GM21576 (cell line): ENCODE measurements at regions not wholly inside any gene's neighbourhood (a gene's known extent, or its start where the extent isn't known, plus 50 kb on each side); places are given as distances from the start of the nearest gene placed in this dataset.
"Not testable (repeated sequence)": the region's sequence is repeated elsewhere in the genome, so short reads cannot be mapped to it uniquely, and the experiment has no call there.

Experiments
- ATAC-seq: cut with Tn5 transposase; IDR thresholded peaks from one replicate; pipeline ENCODE4 v1.9.1; 2021; ENCODE audit warnings: mild to moderate bottlenecking, moderate library complexity; ENCODE audit not compliant: unreplicated experiment

DNA sequence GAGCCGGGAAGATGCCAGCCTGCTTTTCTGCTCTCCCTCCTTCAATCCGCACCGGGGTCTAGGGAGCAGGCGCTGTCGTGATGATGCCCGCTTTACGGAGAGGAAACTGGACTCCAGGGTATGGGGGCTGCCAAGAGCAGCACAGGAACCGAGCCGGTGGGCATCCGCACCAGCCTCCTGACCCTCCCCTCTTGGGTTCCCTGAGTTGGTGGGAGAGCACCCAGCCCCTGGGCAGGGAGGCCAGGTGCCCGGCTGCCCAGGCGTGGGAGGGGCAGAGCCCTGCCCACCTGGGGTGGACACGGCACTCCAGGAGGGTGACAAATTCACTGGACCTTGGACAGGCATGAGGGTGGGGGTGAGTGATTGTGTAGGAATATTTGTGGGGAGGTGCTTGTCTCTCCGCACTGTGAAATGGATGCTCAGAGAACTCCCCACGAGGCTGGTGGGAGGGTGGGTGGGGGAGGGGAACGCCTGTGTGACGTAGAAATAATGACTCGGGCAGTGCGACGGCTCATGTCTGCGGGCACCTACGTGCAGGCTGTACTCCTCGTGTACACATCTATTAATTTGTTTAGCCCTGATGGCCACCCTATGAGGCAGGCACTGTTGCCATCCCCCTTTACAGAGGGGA lies 173.4 kb downstream of the BMP7 start:
- no peak for ATAC-seq

DNA sequence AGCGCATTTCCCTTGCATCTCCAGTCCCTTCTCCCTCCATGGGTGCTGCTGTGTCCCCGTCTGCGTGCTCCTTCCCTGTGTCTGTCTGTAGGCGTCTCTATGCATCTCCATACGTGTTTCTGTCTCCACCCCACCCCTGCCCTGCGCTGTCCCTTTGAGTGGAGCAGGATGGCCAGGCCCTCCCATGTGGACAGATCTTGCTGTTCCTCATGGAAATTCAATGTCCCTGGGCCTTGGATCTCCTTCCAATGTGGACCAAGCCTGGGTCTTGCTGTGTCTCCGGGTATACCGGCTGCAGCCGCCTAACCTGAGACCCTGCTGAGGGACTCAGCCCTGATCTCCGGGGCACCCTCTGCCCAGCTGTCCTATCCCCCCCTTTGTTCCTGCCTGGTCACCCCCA lies 172.7 kb downstream of the BMP7 start:
- ATAC-seq = no peak

DNA sequence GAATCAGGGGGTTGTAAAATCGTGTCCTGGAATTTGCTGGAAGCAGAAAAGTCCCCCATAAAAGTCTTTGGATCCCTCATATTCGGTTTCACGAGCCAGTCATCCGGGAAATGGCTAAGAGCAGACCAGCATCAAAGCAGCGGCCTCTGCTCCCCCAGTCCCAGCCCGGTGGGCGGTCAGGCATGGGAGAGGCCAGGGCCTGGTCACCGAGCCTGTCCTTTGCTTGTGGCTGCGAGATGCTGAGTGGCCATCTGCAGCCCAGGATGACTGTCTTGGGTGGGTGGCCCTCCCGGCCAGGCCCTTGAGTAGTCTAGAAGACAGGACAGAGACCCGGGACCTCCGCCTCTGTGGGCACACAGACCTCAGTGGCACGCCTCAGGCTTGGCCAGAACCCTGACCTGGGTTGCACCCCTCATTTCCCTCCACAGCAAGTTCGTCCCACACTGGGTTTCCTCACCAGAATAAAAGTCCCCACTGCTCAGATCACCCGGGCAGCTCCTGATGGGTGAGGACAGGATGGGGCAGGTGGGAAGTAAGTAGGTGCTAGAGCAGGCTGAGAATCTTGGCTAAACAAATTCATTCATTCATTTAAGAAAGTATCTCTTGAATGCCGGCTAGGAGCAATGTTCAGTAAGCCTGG lies 172.1 kb downstream of the BMP7 start:
- ATAC-seq = no peak

DNA sequence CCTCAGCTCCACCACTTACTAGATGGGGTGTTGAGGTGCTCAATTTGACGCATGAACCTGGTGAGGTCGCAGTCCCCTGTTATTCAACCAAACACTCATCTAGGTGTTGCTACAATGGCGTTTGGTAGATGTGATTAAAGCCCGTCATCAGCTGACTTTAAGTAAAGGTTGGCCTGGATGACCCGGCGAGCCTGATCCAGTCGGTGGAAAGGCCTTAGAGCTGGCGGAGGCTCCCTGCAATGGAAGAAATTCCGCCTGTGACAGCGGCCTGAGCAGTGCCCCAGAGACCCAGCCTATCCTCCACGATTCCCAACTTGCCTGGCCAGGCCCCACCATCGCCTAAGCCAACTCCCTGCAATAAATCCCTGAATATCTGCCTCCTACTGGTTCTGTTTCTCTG lies 171.4 kb downstream of the BMP7 start:
- ATAC-seq = no peak

DNA sequence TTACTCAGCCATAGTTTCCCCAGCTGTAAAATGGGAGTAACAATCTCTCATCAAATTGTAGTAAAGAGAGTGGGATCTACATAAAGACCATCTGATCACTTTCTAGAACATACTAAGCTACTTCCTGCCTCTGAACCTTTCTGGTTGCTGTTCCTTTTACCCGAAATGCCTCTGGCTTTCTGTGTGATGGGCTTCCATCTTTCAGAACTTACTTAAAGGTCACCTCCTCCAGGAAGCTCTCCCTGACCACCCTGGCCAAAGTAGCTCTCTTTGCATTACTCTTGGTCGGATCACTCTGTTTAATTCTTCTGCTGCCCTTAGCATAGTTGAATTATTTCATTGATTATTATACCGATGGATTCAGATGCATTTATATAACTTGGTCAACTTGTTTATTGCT lies 171.0 kb downstream of the BMP7 start:
- ATAC-seq = no peak

DNA sequence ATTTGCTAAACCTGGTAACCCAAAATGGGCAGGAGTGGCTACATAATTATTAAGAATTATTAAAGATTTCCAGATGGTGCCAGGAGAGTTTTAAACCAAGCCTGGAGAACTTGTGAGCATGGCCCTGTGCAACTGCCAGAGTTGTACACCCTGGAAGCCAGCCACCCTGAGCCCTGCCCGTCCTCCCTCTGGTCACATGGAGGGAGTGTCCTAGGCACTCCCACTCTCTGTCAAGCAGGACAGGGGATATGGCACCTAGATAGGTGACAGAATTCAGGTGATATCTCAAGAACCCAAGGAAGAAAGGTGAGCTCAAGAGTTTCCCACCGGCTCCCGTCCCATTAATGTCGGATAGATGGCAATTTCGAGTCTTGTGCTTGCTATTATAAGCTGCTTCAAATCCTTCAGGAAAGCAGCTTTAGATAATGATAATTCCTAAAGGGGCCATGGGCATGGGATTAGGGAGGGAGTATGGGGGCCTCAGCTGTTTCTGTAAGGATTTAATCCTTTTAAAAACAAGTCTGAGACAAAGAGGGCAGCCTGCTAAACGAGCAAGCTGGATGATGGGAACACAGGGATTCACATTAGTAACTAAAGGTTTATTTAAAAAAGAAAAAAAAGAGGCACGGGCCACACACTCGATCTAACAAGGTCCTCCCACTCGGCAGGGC lies 169.1 kb downstream of the BMP7 start:
- ATAC-seq = no peak

DNA sequence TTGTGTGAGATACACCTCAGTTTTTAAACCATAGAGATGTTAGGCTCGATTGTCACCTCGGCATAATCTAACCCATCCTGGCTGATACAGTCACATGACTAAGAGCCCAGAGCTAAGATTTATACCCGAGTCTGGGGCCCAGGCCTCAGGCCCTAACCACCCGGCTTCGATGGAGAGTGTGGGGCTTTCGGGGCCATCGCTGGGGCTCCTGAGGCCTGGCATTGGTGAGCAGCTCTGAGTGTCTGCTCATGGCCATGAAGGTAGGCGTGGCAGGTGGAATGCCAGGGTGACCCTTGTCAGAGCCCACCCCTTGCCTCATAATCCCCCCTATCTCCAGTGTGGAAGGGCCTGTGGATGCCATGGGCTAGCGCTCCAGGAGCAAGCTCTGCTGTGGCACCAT lies 164.3 kb downstream of the BMP7 start:
- ATAC-seq = no peak

DNA sequence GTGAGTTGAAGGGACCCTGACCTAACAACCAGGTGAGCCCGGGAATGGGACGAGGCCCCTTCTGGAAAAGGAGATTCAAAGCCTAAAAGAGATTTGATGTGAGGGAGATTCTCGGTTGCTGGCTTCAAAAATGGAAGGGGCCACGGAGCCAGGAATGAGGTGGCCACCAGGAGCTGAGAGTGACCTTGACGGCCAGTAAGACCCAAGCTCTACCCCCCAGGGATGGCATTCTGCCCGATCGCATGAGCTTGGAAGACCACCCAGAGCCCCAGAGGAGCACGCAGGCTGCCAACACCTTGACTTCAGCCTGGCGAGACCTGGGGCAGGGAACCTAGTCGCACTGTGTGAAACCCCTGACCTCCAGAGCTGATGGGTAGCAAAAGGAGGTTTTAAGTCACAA lies 163.9 kb downstream of the BMP7 start:
- ATAC-seq = no peak

DNA sequence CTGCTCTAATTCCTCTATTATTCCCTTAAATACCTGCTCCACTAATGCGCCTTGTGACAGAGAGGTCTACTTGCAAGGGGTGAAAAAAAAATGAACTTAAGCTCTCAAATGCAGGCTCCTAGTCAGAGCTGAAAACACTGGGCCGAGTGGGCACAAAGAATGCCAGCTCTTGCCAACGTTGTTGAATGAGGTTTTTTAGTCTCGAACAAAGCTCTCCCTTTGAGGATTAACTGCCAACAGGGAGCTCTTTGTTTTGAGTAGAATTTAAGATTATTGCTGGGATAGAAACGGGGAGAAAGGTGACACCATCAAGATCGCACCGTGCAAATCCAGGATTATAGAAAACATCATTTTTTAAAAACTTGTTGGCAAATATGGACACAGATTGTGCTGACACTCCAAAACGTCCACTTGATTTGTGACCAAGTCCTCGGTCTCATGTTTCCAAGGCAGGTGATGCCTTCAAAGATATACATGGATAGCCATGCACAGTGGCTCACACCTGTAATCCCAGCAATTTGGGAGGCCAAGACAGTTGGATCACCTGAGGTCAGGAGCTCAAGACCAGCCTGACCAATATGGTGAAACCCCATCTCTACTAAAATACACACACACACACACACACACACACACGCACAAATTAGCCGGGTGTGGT lies 163.2 kb downstream of the BMP7 start:
- ATAC-seq = no peak

DNA sequence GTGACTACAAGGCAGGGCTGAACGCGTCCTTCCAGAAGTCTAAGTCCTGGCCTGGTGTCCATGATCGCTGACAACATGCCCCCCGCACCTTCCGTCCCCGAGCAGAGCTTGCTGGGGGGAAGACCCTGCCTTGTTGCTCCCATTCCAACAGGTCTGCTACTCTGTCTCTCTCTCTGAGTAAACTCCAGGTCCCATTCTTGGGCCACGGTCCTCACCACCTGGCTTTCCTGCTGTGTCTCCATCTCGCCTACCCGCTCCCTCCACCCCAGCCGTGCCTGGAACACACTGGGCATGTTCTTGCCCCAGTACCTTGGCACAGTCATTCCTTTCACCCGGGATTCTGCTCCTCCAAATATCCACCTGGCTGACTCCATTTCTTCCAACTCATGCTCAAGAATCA lies 162.3 kb downstream of the BMP7 start:
- no peak for ATAC-seq

DNA sequence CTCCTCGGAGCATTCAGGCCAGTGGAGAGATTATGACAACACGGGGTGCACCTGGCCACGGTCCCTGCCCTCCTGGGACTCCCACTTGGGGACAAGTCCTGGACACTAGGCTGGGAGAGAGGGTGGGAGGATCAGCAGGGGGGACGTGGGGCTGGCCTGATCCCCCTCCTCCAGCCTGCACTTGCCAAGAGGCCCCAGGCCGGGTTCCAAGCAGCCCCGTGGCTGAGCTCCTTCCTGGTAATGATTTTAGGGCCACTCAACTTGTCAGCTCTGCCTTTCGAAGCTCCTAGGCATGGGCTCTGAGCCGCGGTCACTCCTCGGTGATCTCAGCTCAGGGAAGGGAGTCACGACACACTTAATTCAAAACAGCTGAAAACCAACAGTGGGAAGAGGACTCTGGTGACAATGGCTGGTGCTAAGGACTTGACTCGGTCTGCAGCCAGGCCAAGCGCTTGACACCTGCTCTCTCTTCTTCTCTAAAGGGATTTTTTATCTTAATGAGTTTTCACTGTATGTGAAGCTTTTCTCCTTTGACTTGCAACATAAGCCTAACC lies 161.7 kb downstream of the BMP7 start:
- ATAC-seq = no peak

DNA sequence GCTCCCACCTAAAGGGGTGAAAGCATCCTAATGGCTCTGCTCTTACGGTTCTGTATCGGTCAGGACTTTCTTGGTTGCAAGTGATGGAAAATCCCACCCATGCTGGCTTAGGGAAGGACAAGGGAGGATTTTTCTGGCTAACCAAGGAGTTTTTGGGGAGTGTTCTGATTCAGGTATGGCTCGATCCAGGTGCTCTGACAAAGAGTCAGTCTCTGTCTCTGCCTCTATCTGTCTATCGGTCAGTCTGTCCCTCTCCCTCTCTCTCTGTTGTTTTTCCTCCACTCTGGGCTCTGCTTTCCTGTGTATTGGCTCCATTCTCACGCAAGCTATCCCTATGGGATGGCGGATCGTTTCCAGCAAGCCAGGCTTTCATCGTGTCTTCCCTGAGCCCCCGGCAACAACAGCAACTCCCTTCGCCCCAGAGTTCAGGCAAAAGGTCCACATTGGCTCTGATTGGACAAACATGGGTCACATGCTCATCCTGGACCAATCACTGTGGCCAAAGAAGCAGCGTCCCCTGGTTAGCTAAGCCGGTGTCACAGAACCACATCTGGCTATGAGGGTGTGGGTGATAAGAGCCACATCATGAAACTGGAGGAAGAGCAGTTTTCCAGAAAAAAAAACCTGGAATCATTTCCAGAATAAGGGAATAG lies 160.3 kb downstream of the BMP7 start:
- ATAC-seq = no peak

DNA sequence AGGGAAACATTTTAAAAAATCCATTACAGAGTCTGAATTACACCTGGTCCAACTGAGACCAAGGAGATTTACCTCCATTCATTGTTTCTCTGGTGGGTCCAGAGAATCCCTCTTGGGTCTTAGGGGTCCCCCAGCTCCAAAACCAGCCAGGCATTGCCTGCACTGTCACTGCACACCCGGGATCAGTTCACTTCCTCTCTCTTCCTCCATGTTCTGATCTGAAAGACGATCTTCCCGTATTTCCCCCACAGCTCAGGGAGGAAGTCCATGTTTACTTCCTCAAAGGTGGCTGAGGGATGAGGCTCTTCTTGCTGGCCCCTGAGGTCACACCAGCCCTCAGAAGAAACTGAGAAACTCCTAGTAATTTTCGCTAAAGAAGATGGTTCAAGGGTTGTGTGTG lies 159.7 kb downstream of the BMP7 start:
- no peak for ATAC-seq

DNA sequence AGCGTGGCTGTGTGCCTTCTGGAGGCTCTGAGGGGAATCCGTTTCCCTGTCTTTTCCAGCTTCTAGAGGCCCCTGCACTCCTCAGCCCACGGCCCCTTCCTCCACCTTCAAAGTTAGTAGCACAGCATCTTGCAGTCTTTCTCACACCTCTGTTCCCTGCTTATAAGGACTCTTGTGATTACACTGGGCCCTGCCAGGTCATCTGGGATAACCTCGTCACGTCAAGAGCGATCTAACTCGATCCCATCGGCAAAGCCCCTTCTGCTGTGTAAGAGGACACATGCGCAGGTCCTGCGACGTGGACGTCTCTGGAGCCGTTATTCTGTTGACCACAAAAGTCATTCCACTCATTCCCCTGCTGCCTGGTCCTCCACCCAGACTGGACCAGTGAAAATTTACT lies 159.2 kb downstream of the BMP7 start:
- ATAC-seq = no peak

DNA sequence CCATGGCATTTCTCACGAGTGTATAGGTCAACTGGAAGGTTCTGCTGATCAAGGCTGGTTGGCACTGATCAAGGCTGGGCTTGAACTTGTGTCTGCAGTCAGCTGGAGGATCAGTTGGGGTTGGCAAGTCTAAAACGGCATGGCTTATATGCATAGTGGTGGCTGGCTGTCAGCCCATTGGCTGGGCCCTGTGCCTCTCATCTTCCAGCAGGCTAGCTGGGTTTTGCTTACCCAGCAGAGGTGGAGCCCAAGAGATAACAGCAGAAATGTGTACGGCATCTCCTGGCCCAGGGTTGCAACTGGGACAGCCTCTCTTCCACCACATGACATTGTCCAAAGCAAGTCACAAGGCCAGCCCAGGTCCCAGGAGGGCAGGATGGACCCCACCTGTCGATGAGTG lies 158.2 kb downstream of the BMP7 start:
- no peak for ATAC-seq

DNA sequence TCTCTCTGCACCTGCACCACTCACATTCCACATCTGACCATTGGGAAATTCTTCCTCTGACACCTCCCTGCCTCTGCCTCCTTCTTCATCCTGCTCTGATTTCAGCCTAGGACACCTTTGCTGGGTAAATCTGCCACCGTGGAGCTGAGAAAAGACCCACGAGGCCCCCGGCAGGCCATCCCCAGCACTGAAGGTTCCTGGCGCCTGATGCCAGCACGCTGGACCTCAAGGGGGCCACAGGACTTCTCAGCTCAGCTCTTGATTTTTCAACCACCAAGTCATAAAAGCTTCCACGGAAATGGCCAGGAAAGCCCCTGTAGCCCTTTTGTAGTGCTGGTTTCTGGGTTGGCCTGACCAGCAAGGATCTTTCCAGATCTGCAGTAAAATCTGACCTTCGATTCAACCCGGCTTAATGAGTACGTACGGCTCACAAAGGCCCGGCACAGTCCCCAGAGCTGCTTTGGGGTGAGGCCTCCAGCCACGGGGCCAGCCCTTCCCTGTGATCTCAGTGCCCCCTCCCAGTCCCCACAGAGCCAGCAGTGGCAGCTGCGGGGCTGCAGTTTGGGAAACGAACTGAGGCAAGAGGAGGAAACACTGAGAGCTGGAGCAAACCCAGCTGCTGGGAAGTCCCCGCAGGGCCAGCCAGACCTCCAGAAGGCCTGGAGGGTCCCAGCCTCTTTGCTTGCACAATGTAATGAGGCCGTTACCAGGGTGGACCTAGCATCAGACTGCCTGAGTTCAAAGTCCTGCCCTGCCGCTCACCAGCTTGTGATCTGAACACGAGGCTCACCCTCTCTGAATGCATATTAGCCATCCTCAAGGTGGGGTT lies 157.5 kb downstream of the BMP7 start:
- no peak for ATAC-seq

DNA sequence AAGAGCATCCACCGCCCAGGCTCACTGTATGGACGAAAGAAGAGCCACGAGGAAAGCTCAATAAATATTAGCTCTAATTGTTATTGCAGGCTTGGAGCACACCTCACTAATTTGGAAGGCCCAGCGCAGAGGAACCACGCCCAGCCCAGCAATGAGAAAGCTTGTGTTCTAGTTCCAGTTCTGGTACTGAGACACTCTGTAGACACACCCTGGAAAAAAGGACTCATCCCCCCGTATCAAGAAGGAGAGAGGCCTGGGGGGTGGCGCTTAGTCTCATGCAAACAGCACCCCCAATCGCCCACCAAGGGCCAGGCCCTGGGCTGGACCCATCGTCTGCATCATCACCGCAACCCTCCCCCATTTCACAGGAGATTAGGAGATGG lies 156.9 kb downstream of the BMP7 start:
- ATAC-seq = no peak

DNA sequence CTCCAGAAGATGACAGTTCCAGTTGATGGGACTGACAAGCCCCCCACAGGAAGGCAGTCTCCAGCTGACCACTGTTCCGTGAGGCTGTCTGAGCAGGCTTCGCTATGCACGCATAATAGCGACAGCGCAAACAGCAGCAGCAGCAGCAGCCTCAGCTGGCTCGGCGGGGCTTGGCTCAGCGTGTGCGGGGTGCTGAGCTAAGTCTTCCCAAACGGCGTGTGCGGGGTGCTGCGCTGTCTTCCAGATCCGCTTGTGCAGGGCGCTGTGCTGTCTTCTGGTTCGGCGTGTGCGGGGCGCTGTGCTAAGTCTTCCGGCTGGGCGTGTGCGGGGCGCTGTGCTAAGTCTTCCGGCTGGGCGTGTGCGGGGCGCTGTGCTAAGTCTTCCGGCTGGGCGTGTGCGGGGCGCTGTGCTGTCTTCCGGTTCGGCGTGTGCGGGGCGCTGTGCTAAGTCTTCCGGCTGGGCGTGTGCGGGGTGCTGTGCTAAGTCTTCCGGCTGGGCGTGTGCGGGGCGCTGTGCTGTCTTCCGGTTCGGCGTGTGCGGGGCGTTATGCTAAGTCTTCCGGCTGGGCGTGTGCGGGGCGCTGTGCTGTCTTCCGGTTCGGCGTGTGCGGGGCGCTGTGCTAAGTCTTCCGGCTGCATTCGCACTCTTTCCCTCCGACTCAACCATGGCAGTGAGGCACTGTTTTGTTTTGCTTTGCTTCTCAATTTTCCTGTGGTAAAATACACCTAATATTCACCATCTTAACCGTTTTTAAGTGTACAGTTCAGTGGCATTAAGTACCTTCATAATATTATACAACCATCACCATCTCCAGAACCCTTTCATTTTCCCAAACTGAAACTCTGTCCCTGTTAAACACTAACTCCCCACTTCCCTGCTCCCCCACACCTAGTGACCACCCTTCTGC lies 156.1 kb downstream of the BMP7 start:
- ATAC-seq = not testable (repeated sequence)

DNA sequence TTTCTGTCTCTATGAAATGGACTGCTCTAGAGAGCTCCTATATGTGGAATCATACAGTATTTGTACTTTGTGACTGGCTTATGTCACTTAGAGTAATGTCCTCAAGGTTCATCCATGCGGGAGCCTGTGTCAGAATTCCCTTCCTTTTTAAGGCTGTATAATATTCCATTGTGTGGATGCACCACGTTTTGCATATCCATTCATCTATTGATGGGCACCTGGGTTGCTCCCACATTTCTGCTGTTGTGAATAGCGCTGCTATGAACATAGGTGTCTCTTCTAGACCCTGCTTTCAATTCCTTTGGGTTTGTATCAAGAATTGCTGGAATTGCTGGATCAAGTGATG lies 155.4 kb downstream of the BMP7 start:
- ATAC-seq = no peak
